HG03039 (cell line): ENCODE measurements at regions not wholly inside any gene's neighbourhood (a gene's known extent, or its start where the extent isn't known, plus 50 kb on each side); places are given as distances from the start of the nearest gene placed in this dataset.

Experiments
- ATAC-seq: cut with Tn5 transposase; IDR thresholded peaks from one replicate; pipeline ENCODE4 v1.9.1; 2021; ENCODE audit warnings: mild to moderate bottlenecking, moderate library complexity; ENCODE audit not compliant: unreplicated experiment

GRCh38 chr6:164130151-164130550 lies 715.6 kb downstream of the QKI start:
- no peak for ATAC-seq

DNA sequence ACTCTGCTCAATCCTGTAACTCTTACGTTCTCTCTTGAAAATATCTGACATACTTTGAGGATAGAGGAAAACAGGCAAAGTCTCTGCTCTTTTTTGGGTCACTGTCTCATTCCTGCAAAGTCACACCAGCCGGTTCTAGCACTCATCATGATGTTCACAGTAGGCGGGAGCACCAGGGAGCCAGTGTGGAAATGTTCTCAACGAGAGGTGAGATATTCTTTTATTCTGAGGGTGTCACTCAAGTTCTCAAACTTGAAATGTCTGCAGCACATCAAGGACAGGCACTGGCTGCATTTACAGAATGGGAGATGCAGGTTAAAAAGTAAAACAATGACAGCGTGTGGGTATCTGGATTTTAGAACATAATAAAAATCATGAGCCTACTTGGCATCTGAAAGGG lies 714.7 kb downstream of the QKI start:
- no peak for ATAC-seq

GRCh38 chr6:164128101-164128500 lies 713.6 kb downstream of the QKI start:
- no peak for ATAC-seq

DNA sequence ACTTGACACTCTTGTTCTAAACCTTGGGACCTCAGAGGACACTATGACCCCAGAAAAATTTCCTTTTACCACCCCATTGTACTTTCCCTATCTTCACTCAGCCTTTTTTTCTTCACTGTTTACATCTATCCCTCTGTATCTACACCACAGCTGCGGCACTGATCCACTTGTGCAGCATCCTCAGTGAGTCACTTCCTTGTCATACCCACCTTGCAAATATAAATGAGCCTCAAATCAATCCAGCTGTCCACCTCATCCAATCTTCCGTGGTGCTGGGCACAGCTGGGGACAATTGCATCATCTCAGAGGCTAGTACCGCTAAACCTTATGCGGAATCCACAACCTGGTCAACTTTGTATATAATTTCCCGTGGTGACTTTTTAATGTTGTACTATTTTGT lies 710.5 kb downstream of the QKI start:
- ATAC-seq, result no peak

DNA sequence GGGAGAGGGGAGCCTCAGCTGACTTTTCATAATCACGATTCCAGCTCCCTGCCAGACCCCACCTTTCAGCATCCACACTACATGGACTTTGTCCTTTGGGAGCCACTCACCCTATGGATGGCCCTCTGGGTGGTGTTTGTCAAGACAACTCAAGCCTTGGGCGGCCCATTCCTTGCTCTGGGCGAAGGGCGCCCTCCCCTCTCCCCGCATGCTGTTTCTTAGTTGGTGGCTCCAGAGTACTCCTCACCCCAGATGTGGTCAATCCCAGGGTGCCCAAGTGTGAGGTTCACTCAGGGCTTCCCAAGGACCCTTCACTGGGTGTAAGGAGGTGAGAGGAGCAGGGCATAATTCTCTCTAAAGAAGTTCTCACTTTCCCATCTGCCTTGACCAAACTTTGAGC lies 710.0 kb downstream of the QKI start:
- ATAC-seq, result no peak

- ATAC-seq, result no peak
These were observed 707.6 kb downstream of the QKI start for GRCh38 chr6:164122109-164122508.

GRCh38 chr6:164121527-164121926 lies 707.0 kb downstream of the QKI start:
- ATAC-seq, result no peak

DNA sequence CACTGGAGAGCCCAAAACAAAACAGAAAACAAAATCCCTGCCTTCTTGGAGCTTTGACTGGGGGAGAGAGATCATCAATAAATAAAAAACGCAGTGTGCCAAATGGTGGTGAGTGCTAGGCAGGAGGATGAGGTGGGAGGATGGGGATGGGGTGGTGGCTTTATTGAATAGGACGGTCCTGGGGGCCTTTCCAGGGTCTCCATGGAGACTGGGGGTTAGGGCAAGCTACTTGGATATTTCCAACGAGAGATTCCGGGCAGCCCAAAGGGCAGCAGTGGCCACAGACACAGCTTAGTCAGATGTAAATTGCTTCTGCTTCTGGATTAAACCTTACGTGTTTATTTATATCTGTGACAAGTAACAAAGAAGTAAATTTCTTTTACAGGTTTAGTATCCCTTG lies 700.1 kb downstream of the QKI start:
- no peak for ATAC-seq

GRCh38 chr6:164114051-164114450 lies 699.5 kb downstream of the QKI start:
- ATAC-seq, result no peak

DNA sequence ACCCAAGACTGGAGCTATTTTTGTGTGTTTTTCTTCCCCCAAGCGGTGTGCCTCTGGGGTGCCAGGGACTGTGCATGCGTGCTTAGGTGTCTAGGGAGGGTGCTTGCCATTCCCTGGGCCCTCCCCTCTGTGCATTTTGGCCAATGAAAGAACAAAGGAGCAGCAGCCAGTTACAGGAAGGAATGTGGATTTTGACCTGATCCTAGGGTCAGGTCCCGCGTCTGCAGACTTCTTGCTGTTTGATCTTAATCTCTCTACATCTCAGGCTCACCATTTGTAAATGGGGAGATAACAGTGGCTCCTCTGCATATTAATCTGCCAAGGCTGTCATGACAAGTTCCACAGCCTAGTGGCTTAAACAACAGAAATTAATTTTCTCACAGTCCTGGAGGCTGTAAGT lies 699.1 kb downstream of the QKI start:
- ATAC-seq, result no peak

DNA sequence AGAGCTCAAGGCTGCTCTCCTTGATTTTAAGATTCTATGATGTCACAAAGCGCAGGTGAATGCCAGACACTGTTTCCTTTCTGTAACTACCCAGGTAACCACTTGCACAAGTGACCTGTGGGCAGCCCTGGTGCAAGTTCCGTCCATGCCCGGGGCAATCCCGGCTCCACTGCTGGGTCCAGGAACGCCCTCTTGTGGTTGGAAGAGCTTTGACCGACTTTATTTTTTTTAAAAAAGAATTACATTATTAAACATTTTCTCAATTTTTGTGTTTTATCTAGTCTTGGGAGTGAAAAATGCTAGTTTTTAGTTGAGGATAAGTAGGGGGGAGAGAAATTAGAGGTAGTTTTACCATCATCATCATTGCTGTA lies 695.2 kb downstream of the QKI start:
- ATAC-seq, result no peak

- ATAC-seq, result no peak
These were observed 694.6 kb downstream of the QKI start for GRCh38 chr6:164108869-164109769.

DNA sequence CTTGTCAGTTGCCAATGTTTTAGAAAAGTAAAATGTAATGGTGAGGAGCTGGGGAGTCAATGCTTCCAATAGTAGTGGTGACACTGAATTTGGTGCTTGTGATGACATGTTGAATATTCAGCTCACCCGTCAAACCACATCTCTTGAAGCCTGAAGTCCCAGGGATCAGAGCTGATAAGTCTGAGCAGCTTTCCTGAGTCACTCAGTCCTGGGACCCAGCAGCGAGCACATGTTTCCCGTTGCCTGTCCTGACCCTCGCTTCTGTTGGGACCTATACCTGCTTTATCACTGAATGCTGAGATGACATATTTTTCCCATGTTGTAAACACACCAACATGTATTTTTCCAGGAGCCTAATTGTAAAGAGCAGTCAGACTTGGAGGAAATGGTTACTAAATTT lies 693.6 kb downstream of the QKI start:
- no peak for ATAC-seq

DNA sequence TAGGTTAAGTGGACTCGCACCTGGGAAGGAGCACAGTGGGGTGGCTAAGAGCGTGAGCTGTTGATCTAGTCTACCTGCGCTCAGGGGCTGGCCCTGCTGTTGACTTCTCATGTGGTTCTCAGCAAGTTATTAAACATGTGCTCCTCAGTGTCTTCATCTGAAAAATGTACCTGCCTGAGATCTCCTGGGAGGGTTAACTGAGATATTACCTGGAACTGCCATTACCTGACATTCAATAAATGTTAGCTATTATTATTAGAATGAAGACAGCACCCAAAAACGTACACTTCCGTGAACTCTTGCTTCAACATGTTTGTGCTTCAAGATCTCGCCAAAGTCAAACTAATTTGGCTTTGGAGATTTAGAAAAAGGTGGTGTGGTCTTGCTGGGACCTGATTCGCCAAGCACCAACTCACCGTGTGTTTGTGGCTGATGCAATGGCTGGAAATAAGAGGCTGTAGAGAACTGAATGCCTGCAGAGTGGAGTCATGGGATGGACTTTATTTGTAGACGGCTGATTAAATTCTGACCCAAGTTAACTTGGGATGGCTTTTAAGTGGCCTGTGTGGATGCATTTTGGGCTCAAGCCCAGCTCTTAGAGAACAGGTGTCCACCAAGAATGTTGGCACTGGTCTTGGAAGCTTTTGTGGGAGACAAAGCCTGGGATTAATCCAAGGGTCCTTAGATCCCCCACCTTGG lies 692.9 kb downstream of the QKI start:
- ATAC-seq, result no peak

DNA sequence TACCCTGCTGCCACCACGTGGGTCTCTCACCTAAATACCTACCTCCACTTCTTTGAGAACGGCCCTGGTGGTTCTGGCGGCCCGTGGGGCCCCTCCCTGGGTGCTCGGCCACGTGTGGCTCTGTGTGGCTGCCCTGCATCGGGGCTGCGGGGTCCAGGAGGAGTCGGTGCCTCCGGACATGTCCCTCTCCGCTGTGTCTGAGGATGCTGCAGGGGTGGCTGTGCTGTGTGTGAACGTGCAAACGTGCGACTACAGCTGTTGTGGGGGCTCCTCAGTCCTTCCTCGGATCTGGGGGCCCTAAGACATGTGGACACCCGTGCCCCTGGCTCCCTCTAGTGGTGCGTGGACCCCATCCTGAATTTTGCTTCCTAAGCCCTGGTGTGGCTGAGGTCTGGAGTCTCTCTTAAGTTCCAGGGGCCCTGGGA lies 691.8 kb downstream of the QKI start:
- no peak for ATAC-seq

GRCh38 chr6:164105705-164106104 lies 691.2 kb downstream of the QKI start:
- no peak for ATAC-seq

GRCh38 chr6:164104432-164104831 lies 689.9 kb downstream of the QKI start:
- no peak for ATAC-seq

- ATAC-seq, result no peak
These were observed 688.2 kb downstream of the QKI start for GRCh38 chr6:164102693-164103092.

DNA sequence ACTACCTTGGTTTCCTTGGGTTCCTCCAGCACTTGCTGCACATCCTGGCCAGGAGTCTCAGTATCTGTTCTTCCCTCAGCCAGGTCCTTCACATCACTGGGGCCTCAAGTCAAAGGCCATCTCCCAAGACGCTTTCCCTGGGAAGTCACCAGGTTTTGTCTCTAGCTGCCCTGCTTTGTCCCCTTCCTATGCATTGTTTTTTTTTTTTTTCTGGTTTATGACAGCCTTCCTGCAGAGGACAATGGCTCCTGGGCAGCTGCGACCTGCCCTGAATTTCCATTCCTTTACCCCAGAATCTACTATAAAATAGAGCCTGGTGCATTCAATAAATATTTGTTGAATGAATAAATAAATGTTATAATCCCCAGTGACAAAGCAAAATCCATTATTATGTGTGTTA lies 687.3 kb downstream of the QKI start:
- no peak for ATAC-seq

- ATAC-seq, result no peak
These were observed 684.8 kb downstream of the QKI start for GRCh38 chr6:164099269-164099865.

- ATAC-seq, result no peak
These were observed 684.3 kb downstream of the QKI start for GRCh38 chr6:164098857-164099267.
